SK-N-SH treated with all-trans-retinoic acid at 6 μM for 48 hours (cell line): ENCODE measurements at regions not wholly inside any gene's neighbourhood (a gene's known extent, or its start where the extent isn't known, plus 50 kb on each side); places are given as distances from the start of the nearest gene placed in this dataset.

ENCODE experiments used
- ATAC-seq: fragments of 200-7000 bp; cut with Tn5 transposase; 3 replicates; pipeline ENCODE4 v1.9.1; 2020; ENCODE audit warnings: mild to moderate bottlenecking, moderate library complexity
- ARNTL ChIP-seq: fragments of 450-650 bp; formaldehyde crosslinking; IDR thresholded peaks from 2 replicates; pipeline ENCODE4 v1.5.0; 2020; ENCODE audit warnings: low read depth, mild to moderate bottlenecking, moderate library complexity, borderline replicate concordance
- CREB5 ChIP-seq: fragments of 250-450 bp; sonication (Bioruptor Pico); IDR thresholded peaks from 2 replicates; pipeline ENCODE4 v1.5.1; 2020; ENCODE audit warnings: low read depth, mild to moderate bottlenecking, moderate library complexity
- CSDC2 ChIP-seq: fragments of 250-450 bp; sonication (Bioruptor Pico); IDR thresholded peaks from 2 replicates; pipeline ENCODE4 v1.5.0; 2020; ENCODE audit warnings: mild to moderate bottlenecking, moderate library complexity
- CSRNP3 ChIP-seq: fragments of 250-450 bp; sonication (Bioruptor Pico); IDR thresholded peaks from 2 replicates; pipeline ENCODE4 v1.5.1; 2021; ENCODE audit warnings: mild to moderate bottlenecking, moderate library complexity
- ESRRG ChIP-seq: fragments of 250-450 bp; sonication (Bioruptor Pico); IDR thresholded peaks from 2 replicates; pipeline ENCODE4 v1.6.1; 2021; ENCODE audit warnings: mild to moderate bottlenecking
- GLIS3 ChIP-seq: fragments of 250-450 bp; sonication (Bioruptor Pico); IDR thresholded peaks from 2 replicates; pipeline ENCODE4 v1.5.0; 2020; ENCODE audit warnings: mild to moderate bottlenecking, moderate library complexity
- ISL1 ChIP-seq: fragments of 250-450 bp; sonication (Bioruptor Pico); IDR thresholded peaks from 2 replicates; pipeline ENCODE4 v2.1.2; 2022; ENCODE audit warnings: mild to moderate bottlenecking, moderate library complexity
- OSR1 ChIP-seq: fragments of 250-450 bp; sonication (Bioruptor Pico); IDR thresholded peaks from 2 replicates; pipeline ENCODE4 v1.8.0; 2022; ENCODE audit warnings: moderate library complexity, mild to moderate bottlenecking, inconsistent platforms
- PATZ1 ChIP-seq: fragments of 250-450 bp; sonication (Bioruptor Pico); IDR thresholded peaks from 2 replicates; pipeline ENCODE4 v1.8.0; 2020; ENCODE audit warnings: mild to moderate bottlenecking, moderate library complexity, borderline replicate concordance
- POU6F1 ChIP-seq: fragments of 250-450 bp; sonication (Bioruptor Pico); IDR thresholded peaks from 2 replicates; pipeline ENCODE4 v1.8.0; 2021; ENCODE audit warnings: low read depth, mild to moderate bottlenecking, moderate library complexity, borderline replicate concordance
- PPARA ChIP-seq: fragments of 250-450 bp; sonication (Bioruptor Pico); IDR thresholded peaks from 2 replicates; pipeline ENCODE4 v1.5.0; 2020; ENCODE audit warnings: mild to moderate bottlenecking, borderline replicate concordance
- RARB ChIP-seq: fragments of 250-450 bp; sonication (Bioruptor Pico); IDR thresholded peaks from 2 replicates; pipeline ENCODE4 v1.8.0; 2021; ENCODE audit warnings: mild to moderate bottlenecking, moderate library complexity
- SNAI2 ChIP-seq: fragments of 250-450 bp; sonication (Bioruptor Pico); IDR thresholded peaks from 2 replicates; pipeline ENCODE4 v1.5.0; 2020; ENCODE audit warnings: mild to moderate bottlenecking, moderate library complexity
- TCF4 ChIP-seq: fragments of 250-450 bp; sonication (Bioruptor Pico); IDR thresholded peaks from 2 replicates; pipeline ENCODE4 v1.8.0; 2021; ENCODE audit warnings: mild to moderate bottlenecking, moderate library complexity, borderline replicate concordance
- TOX ChIP-seq: fragments of 250-450 bp; sonication (Bioruptor Pico); IDR thresholded peaks from 2 replicates; pipeline ENCODE4 v1.8.0; 2021; ENCODE audit warnings: mild to moderate bottlenecking, moderate library complexity, borderline replicate concordance
- TSHZ2 ChIP-seq: fragments of 250-450 bp; sonication (Bioruptor Pico); IDR thresholded peaks from 2 replicates; pipeline ENCODE4 v1.5.0; 2020; ENCODE audit warnings: mild to moderate bottlenecking, moderate library complexity
- ZC3H10 ChIP-seq: fragments of 250-450 bp; sonication (Bioruptor Pico); IDR thresholded peaks from 2 replicates; pipeline ENCODE4 v1.5.1; 2021; ENCODE audit warnings: mild to moderate bottlenecking, moderate library complexity
- ZFP3 ChIP-seq: fragments of 250-450 bp; sonication (Bioruptor Pico); IDR thresholded peaks from 2 replicates; pipeline ENCODE4 v1.5.0; 2020; ENCODE audit warnings: mild to moderate bottlenecking, moderate library complexity
- ZFP30 ChIP-seq: fragments of 450-650 bp; formaldehyde crosslinking; IDR thresholded peaks from 2 replicates; pipeline ENCODE4 v1.5.0; 2022; ENCODE audit warnings: mild to moderate bottlenecking, moderate library complexity
- ZNF8 ChIP-seq: fragments of 450-650 bp; formaldehyde crosslinking; IDR thresholded peaks from 2 replicates; pipeline ENCODE4 v1.5.0; 2020; ENCODE audit warnings: mild to moderate bottlenecking, moderate library complexity

GRCh38 chr15:81755626-81756025 is 290.2 kb downstream of the MEX3B start:
- TF ChIP-seq POU6F1 (CRISPR knock-in tag) (no peak), OSR1 (no peak), ZNF8 (CRISPR knock-in tag) (no peak), PPARA (no peak), TCF4 (no peak), ESRRG (no peak), GLIS3 (CRISPR knock-in tag) (no peak), ZFP30 (CRISPR knock-in tag) (no peak), CREB5 (CRISPR knock-in tag) (no peak), ZFP3 (CRISPR knock-in tag) (no peak), TOX (CRISPR knock-in tag) (no peak), TSHZ2 (CRISPR knock-in tag) (no peak), ARNTL (CRISPR knock-in tag) (no peak)
- ATAC-seq, result no peak

- TF ChIP-seq ZNF8 (CRISPR knock-in tag), result no peak
- no peak for TF ChIP-seq TSHZ2 (CRISPR knock-in tag)
- TF ChIP-seq PATZ1 (CRISPR knock-in tag), result no peak
- no peak for TF ChIP-seq ESRRG
- no peak for TF ChIP-seq ZC3H10 (CRISPR knock-in tag)
- TF ChIP-seq CSDC2, result no peak
- no peak for TF ChIP-seq ISL1 (CRISPR knock-in tag)
- TF ChIP-seq SNAI2 (CRISPR knock-in tag), result no peak
- no peak for TF ChIP-seq RARB (CRISPR knock-in tag)
- no peak for TF ChIP-seq ARNTL (CRISPR knock-in tag)
- no peak for TF ChIP-seq OSR1
- no peak for TF ChIP-seq CSRNP3 (CRISPR knock-in tag)
- no peak for TF ChIP-seq POU6F1 (CRISPR knock-in tag)
- TF ChIP-seq ZFP30 (CRISPR knock-in tag), result no peak
- ATAC-seq, result no peak
These were observed 291.7 kb downstream of the MEX3B start for GRCh38 chr15:81754078-81754477.
